ENCODE measurements at regions not wholly inside any gene's neighbourhood (a gene's known extent, or its start where the extent isn't known, plus 50 kb on each side); places are given as distances from the start of the nearest gene placed in this dataset.

- no peak for DNase-seq (ENCODE audit: low spot score)
Measured at GRCh38 chr10:131425752-131426533, 114.4 kb upstream of the TCERG1L start.

- DNase-seq (ENCODE audit: low spot score) = no peak
Measured at GRCh38 chr10:131426534-131426898, 115.0 kb upstream of the TCERG1L start.

- DNase-seq (ENCODE audit: low spot score) = no peak
Measured at GRCh38 chr10:131427281-131427680, 115.8 kb upstream of the TCERG1L start.

- no peak for DNase-seq (ENCODE audit: low spot score)
Measured at GRCh38 chr10:131427901-131428300, 116.4 kb upstream of the TCERG1L start.

GRCh38 chr10:131429141-131429540, 117.6 kb upstream of the TCERG1L start:
- DNase-seq (ENCODE audit: low spot score) = no peak

- no peak for DNase-seq (ENCODE audit: low spot score)
Measured at GRCh38 chr10:131429942-131430341, 118.4 kb upstream of the TCERG1L start.

- no peak for DNase-seq (ENCODE audit: low spot score)
Measured at GRCh38 chr10:131430716-131431412, 119.3 kb upstream of the TCERG1L start.

GRCh38 chr10:131431533-131431932, 120.0 kb upstream of the TCERG1L start:
- no peak for DNase-seq (ENCODE audit: low spot score)

- no peak for DNase-seq (ENCODE audit: low spot score)
Measured at GRCh38 chr10:131431978-131432690, 120.6 kb upstream of the TCERG1L start.

GRCh38 chr10:131433568-131433967, 122.0 kb upstream of the TCERG1L start:
- DNase-seq (ENCODE audit: low spot score) = no peak

GRCh38 chr10:131435232-131435631, 123.7 kb upstream of the TCERG1L start:
- no peak for DNase-seq (ENCODE audit: low spot score)

- no peak for DNase-seq (ENCODE audit: low spot score)
Measured at GRCh38 chr10:131435760-131436457, 124.4 kb upstream of the TCERG1L start.

GRCh38 chr10:131436458-131436857, 124.9 kb upstream of the TCERG1L start:
- DNase-seq (ENCODE audit: low spot score) = no peak

GRCh38 chr10:131437556-131438475, 126.3 kb upstream of the TCERG1L start:
- no peak for DNase-seq (ENCODE audit: low spot score)

GRCh38 chr10:131438665-131439064, 127.1 kb upstream of the TCERG1L start:
- DNase-seq (ENCODE audit: low spot score) = no peak

GRCh38 chr10:131439705-131440104, 128.2 kb upstream of the TCERG1L start:
- DNase-seq (ENCODE audit: low spot score) = no peak

GRCh38 chr10:131440405-131441360, 129.2 kb upstream of the TCERG1L start:
- no peak for DNase-seq (ENCODE audit: low spot score)

GRCh38 chr10:131442271-131442670, 130.8 kb upstream of the TCERG1L start:
- DNase-seq (ENCODE audit: low spot score) = no peak

GRCh38 chr10:131444286-131444685, 132.8 kb upstream of the TCERG1L start:
- no peak for DNase-seq (ENCODE audit: low spot score)

- no peak for DNase-seq (ENCODE audit: low spot score)
Measured at GRCh38 chr10:131444862-131445461, 133.4 kb upstream of the TCERG1L start.

All from iPS-NIHi11 (cell line).